ENCODE measurements at regions not wholly inside any gene's neighbourhood (a gene's known extent, or its start where the extent isn't known, plus 50 kb on each side); places are given as distances from the start of the nearest gene placed in this dataset.

DNA sequence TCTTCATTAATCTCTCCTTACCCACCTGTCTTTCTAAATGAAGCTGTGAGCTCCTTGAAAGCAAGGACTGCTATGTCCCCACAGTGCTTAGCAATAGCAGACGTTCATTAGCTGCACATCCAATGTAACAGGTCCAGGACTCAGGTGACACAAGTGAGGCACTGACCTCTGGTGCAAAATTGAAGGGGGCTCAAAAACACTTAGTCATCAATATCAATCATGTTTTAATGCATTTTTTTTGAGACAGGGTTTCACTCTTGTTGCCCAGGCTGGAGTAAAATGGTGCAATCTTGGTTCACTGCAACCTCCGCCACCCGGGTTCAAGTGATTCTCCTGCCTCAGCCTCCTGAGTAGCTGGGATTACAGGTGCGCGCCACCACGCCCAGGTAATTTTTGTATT lies 56.1 kb upstream of the ADGRG2 start:
- no peaks in the 10 kb centered on the region for H3K9me3 ChIP-seq (replicated peaks; ENCODE audit: control insufficient read depth, insufficient read depth, low read length)
- DNase-seq (ENCODE audit: low read depth, low spot score) (no peak), FAIRE-seq (no peak)
- H3K4me1 ChIP-seq (ENCODE audit: control insufficient read depth, extremely low read depth, insufficient read depth, low read length): no peaks in the 10 kb centered on the region
- ChIA-PET CTCF (no interaction called here), POLR2A (no interaction called here)
- no peaks in the 10 kb centered on the region for H3K27me3 ChIP-seq (ENCODE audit: control insufficient read depth in 2 of 2, insufficient read depth in 2 of 2, low read length in 2 of 2)
- no peak for TF ChIP-seq POLR2AphosphoS5 (IDR thresholded peaks at IDR 0.05; ENCODE audit: insufficient read depth, low read depth, low read length)
- TF ChIP-seq EZH2 (IDR thresholded peaks at IDR 0.05; ENCODE audit: borderline replicate concordance, low read depth, low read length, severe bottlenecking): no peak
- TF ChIP-seq GATA2 (IDR thresholded peaks at IDR 0.05; ENCODE audit: insufficient read depth, insufficient read length, low read depth, low read length): no peak
- TF ChIP-seq FOS (IDR thresholded peaks at IDR 0.05; ENCODE audit: borderline replicate concordance, insufficient read depth, low read length): no peak
- no peak for TF ChIP-seq MYC (IDR thresholded peaks at IDR 0.05; ENCODE audit: low read depth, low read length)
- no peak overlapping the region for H3K4me3 ChIP-seq (replicated peaks in 1 of 3; ENCODE audit: insufficient read depth in 1 of 3, low read depth in 1 of 3, low read length in 3 of 3)
- no peak overlapping the region for H3K9ac ChIP-seq (replicated peaks; ENCODE audit: extremely low read depth, insufficient read depth, low read length)
- H3K9me1 ChIP-seq (replicated peaks; ENCODE audit: control insufficient read depth, extremely low read depth, insufficient read depth, low read length): no peaks in the 10 kb centered on the region
- no TSS peak for BruUV-seq (replicated peaks)
- dilution Hi-C loops (cut with MboI; ENCODE audit: extremely low pct_ligation_motif_present, low sequenced_read_pairs) (no loop called here), intact Hi-C loops (cut with micrococcal nuclease) (no loop called here)
- no peak overlapping the region for H3K27ac ChIP-seq (ENCODE audit: insufficient read depth, low read depth, low read length)
- no peak overlapping the region for H2AFZ ChIP-seq (ENCODE audit: low read depth, low read length)
- no peak overlapping the region for H3K4me2 ChIP-seq (ENCODE audit: insufficient read depth, low read length)
- H3K36me3 ChIP-seq (ENCODE audit: control insufficient read depth in 2 of 2, extremely low read depth in 1 of 2, insufficient read depth in 2 of 2, low read length in 2 of 2): no peaks in the 10 kb centered on the region
- no peaks in the 10 kb centered on the region for H4K20me1 ChIP-seq (replicated peaks; ENCODE audit: control insufficient read depth, extremely low read depth, insufficient read depth, low read length)
- no peaks in the 10 kb centered on the region for H3K79me2 ChIP-seq (ENCODE audit: control insufficient read depth, insufficient read depth, low read length)

DNA sequence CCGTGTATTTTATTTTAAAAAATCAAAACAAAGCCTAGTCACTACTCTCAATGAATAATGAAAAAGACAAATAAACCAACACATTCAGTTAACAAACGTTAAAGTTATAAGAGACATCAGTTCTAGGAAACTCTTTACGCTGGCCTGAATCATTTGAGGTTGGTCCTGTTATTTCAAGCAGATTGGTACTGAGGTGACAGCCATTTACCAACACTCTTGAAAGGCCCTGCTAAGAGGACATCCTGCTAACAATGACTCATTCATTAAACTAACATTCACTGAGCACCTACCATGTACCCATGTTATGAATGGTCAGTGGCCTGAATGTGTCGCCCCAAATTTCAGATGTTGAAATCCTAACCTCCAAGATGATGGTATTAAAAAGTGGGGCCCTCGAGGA lies 57.1 kb upstream of the ADGRG2 start:
- H3K4me2 ChIP-seq (ENCODE audit: insufficient read depth, low read length): no peak overlapping the region
- no peaks in the 10 kb centered on the region for H3K79me2 ChIP-seq (ENCODE audit: control insufficient read depth, insufficient read depth, low read length)
- no peaks in the 10 kb centered on the region for H3K4me1 ChIP-seq (ENCODE audit: control insufficient read depth, extremely low read depth, insufficient read depth, low read length)
- no peak for DNase-seq (ENCODE audit: low read depth, low spot score)
- H3K36me3 ChIP-seq (ENCODE audit: control insufficient read depth in 2 of 2, extremely low read depth in 1 of 2, insufficient read depth in 2 of 2, low read length in 2 of 2): no peaks in the 10 kb centered on the region
- dilution Hi-C loops (cut with MboI; ENCODE audit: extremely low pct_ligation_motif_present, low sequenced_read_pairs) (no loop called here), intact Hi-C loops (cut with micrococcal nuclease) (no loop called here)
- no peak overlapping the region for H2AFZ ChIP-seq (ENCODE audit: low read depth, low read length)
- no TSS peak for BruUV-seq (replicated peaks)
- CTCF ChIA-PET: no interaction called here
- H4K20me1 ChIP-seq (replicated peaks; ENCODE audit: control insufficient read depth, extremely low read depth, insufficient read depth, low read length): no peaks in the 10 kb centered on the region
- no peak overlapping the region for H3K4me3 ChIP-seq (replicated peaks in 1 of 3; ENCODE audit: insufficient read depth in 1 of 3, low read depth in 1 of 3, low read length in 3 of 3)
- no peaks in the 10 kb centered on the region for H3K9me3 ChIP-seq (replicated peaks; ENCODE audit: control insufficient read depth, insufficient read depth, low read length)
- no peak for FAIRE-seq
- POLR2A ChIA-PET: no interaction called here
- TF ChIP-seq GATA2 (IDR thresholded peaks at IDR 0.05; ENCODE audit: insufficient read depth, insufficient read length, low read depth, low read length) (no peak), EZH2 (IDR thresholded peaks at IDR 0.05; ENCODE audit: borderline replicate concordance, low read depth, low read length, severe bottlenecking) (no peak), FOS (IDR thresholded peaks at IDR 0.05; ENCODE audit: borderline replicate concordance, insufficient read depth, low read length) (no peak), POLR2A (IDR thresholded peaks at IDR 0.05; ENCODE audit: low read depth, low read length) (no peak), POLR2AphosphoS5 (IDR thresholded peaks at IDR 0.05; ENCODE audit: insufficient read depth, low read depth, low read length) (no peak), JUN (IDR thresholded peaks at IDR 0.05; ENCODE audit: borderline replicate concordance, insufficient read depth, insufficient read length, low read depth) (no peak), MYC (IDR thresholded peaks at IDR 0.05; ENCODE audit: low read depth, low read length) (no peak)
- TF ChIP-seq, protein P1, sequence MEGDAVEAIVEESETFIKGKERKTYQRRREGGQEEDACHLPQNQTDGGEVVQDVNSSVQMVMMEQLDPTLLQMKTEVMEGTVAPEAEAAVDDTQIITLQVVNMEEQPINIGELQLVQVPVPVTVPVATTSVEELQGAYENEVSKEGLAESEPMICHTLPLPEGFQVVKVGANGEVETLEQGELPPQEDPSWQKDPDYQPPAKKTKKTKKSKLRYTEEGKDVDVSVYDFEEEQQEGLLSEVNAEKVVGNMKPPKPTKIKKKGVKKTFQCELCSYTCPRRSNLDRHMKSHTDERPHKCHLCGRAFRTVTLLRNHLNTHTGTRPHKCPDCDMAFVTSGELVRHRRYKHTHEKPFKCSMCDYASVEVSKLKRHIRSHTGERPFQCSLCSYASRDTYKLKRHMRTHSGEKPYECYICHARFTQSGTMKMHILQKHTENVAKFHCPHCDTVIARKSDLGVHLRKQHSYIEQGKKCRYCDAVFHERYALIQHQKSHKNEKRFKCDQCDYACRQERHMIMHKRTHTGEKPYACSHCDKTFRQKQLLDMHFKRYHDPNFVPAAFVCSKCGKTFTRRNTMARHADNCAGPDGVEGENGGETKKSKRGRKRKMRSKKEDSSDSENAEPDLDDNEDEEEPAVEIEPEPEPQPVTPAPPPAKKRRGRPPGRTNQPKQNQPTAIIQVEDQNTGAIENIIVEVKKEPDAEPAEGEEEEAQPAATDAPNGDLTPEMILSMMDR (IDR thresholded peaks at IDR 0.05; ENCODE audit: extremely low read depth in 1 of 2, insufficient read depth in 1 of 2, low read depth in 1 of 2, low read length in 2 of 2): no peak
- TF ChIP-seq, protein P2, sequence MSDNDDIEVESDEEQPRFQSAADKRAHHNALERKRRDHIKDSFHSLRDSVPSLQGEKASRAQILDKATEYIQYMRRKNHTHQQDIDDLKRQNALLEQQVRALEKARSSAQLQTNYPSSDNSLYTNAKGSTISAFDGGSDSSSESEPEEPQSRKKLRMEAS (IDR thresholded peaks at IDR 0.05; ENCODE audit: insufficient read depth, insufficient read length): no peak
- H3K9me1 ChIP-seq (replicated peaks; ENCODE audit: control insufficient read depth, extremely low read depth, insufficient read depth, low read length): no peaks in the 10 kb centered on the region
- H3K9ac ChIP-seq (replicated peaks; ENCODE audit: extremely low read depth, insufficient read depth, low read length): no peak overlapping the region
- H3K27ac ChIP-seq (ENCODE audit: insufficient read depth, low read depth, low read length): no peak overlapping the region
- no peaks in the 10 kb centered on the region for H3K27me3 ChIP-seq (ENCODE audit: control insufficient read depth in 2 of 2, insufficient read depth in 2 of 2, low read length in 2 of 2)
